Tibial nerve (tissue), 3 donors: ENCODE measurements at regions not wholly inside any gene's neighbourhood (a gene's known extent, or its start where the extent isn't known, plus 50 kb on each side); places are given as distances from the start of the nearest gene placed in this dataset.

Source experiments
- POLR2A ChIP-seq, 2 donors: fragments of 450-650 bp; IDR thresholded peaks; one replicate each; pipeline ENCODE4 v1.6.1; 2017; ENCODE audit warnings: antibody characterized with exemption in 2 of 2, mild to moderate bottlenecking in 2 of 2, moderate library complexity in 2 of 2
- TF ChIP-seq, protein P1 (sequence below), 5 experiments: fragments of 200-600 bp in 3 of 5; fragments of 450-650 bp in 2 of 5; sonication (generic) in 3 of 5; IDR thresholded peaks; one replicate each; pipeline ENCODE4 v1.5.1; 2016 to 2019; ENCODE audit warnings: antibody characterized with exemption in 5 of 5, mild to moderate bottlenecking in 3 of 5, moderate library complexity in 2 of 5

DNA sequence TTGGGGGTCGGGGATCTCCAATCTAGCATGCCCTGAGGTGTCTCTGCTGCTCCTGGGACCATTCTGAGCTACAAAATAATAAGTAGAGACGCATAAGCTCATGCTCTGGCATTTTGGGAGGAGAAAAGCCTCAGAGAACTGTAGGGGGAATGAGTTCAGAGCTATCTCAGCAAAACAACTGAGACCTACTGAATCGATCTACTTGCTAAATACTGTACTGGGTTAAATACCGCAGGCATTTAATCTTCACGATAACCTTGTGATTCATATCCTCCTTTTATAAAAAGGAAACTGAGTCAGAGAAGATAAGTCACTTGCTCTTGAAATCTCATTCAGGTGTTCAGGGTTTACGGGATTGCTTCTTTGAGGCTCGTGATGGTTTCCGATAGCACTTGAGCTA is 468.1 kb downstream of the FGF9 start:
- TF ChIP-seq, protein P1, sequence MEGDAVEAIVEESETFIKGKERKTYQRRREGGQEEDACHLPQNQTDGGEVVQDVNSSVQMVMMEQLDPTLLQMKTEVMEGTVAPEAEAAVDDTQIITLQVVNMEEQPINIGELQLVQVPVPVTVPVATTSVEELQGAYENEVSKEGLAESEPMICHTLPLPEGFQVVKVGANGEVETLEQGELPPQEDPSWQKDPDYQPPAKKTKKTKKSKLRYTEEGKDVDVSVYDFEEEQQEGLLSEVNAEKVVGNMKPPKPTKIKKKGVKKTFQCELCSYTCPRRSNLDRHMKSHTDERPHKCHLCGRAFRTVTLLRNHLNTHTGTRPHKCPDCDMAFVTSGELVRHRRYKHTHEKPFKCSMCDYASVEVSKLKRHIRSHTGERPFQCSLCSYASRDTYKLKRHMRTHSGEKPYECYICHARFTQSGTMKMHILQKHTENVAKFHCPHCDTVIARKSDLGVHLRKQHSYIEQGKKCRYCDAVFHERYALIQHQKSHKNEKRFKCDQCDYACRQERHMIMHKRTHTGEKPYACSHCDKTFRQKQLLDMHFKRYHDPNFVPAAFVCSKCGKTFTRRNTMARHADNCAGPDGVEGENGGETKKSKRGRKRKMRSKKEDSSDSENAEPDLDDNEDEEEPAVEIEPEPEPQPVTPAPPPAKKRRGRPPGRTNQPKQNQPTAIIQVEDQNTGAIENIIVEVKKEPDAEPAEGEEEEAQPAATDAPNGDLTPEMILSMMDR (IDR thresholded peaks at IDR 0.05) = no peak
- no peak for TF ChIP-seq POLR2A (IDR thresholded peaks at IDR 0.05)
